ENCODE measurements at regions not wholly inside any gene's neighbourhood (a gene's known extent, or its start where the extent isn't known, plus 50 kb on each side); places are given as distances from the start of the nearest gene placed in this dataset.

DNA sequence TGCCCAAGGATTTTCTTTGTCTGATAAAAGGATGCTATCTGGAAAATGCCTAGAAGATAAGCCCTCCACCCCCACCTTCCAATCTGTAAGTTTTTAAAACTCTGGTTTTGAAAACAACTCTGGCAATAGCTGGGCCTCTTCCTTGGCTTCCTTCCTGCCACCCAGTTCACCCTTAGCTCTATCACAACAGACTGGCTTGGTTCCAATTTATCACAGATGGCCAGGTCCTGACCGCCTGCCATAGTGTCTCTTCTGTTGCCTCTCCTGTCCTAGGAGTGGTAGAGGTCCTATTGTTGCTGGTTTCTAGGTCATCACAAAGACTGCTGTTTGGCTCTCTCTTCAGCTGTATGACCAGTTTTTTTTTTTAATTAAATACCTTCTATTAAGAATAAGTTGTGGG, 1727.9 kb upstream of the SLC39A10 start:
- TF ChIP-seq POLR2A (IDR thresholded peaks at IDR 0.05) (no peak), POLR2AphosphoS5 (IDR thresholded peaks at IDR 0.05) (no peak)
- TF ChIP-seq, protein P1, sequence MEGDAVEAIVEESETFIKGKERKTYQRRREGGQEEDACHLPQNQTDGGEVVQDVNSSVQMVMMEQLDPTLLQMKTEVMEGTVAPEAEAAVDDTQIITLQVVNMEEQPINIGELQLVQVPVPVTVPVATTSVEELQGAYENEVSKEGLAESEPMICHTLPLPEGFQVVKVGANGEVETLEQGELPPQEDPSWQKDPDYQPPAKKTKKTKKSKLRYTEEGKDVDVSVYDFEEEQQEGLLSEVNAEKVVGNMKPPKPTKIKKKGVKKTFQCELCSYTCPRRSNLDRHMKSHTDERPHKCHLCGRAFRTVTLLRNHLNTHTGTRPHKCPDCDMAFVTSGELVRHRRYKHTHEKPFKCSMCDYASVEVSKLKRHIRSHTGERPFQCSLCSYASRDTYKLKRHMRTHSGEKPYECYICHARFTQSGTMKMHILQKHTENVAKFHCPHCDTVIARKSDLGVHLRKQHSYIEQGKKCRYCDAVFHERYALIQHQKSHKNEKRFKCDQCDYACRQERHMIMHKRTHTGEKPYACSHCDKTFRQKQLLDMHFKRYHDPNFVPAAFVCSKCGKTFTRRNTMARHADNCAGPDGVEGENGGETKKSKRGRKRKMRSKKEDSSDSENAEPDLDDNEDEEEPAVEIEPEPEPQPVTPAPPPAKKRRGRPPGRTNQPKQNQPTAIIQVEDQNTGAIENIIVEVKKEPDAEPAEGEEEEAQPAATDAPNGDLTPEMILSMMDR (IDR thresholded peaks at IDR 0.05): no peak
- intact Hi-C loops (cut with DNase I; ENCODE audit: low total_unique reads): no loop called here
- no peaks in the 10 kb centered on the region for H3K27me3 ChIP-seq
- DNase-seq (ENCODE audit: low spot score in 2 of 2): no peak
- no peaks in the 10 kb centered on the region for H3K36me3 ChIP-seq
- no peaks in the 10 kb centered on the region for H3K4me1 ChIP-seq
- no peak overlapping the region for H3K4me3 ChIP-seq
- no peaks in the 10 kb centered on the region for H3K9me3 ChIP-seq
- no peak overlapping the region for H3K27ac ChIP-seq

DNA sequence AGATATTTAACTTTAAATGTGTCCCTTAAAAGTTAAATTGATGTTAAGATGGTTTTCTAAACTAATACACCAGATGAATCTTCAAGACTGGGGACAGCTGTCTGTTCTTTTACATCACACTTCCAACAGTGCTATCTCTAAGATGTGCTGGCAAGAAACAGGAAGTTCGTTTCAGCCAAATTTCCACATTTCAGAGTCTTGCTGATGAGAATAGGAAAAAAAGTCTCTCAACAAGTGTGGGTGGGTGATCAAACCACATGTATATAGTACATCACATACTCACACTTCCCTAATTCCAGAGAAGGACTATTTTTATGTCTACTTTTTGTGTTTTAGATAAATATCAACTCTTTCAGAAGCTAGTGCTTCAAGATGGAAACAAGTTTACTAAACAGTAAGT, 1712.8 kb upstream of the TMEFF2 start:
- TF ChIP-seq, protein P1 (IDR thresholded peaks at IDR 0.05): no peak
- no peak for TF ChIP-seq POLR2AphosphoS5 (IDR thresholded peaks at IDR 0.05)
- Histone ChIP-seq H3K36me3 (no peaks in the 10 kb centered on the region), H3K27me3 (no peaks in the 10 kb centered on the region), H3K27ac (no peak overlapping the region), H3K9me3 (no peaks in the 10 kb centered on the region), H3K4me1 (no peaks in the 10 kb centered on the region), H3K4me3 (no peak overlapping the region)
- intact Hi-C loops (cut with DNase I; ENCODE audit: low total_unique reads): no loop called here
- no peak for DNase-seq (ENCODE audit: low spot score in 2 of 2)

DNA sequence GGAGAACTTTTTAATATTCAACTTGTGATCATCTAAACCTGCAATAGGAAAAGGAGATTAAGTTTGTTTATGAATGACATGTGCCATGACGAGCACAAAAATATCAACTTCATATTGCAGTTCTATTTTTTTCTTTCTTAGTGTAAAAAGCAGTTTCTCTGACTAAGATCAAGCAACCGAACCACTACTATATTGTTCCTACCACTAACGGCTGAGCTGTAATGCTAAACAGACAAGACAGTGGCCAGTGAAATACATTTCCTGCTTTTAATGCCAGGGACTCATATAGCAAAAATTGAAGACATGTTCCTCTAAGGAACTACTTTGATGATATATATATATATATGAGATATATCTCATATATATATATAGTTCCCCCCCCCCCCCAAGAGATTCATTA, 1705.6 kb upstream of the TMEFF2 start:
- Histone ChIP-seq H3K4me3 (no peak overlapping the region), H3K36me3 (no peaks in the 10 kb centered on the region), H3K27ac (no peak overlapping the region), H3K4me1 (no peaks in the 10 kb centered on the region), H3K9me3 (no peaks in the 10 kb centered on the region), H3K27me3 (no peaks in the 10 kb centered on the region)
- TF ChIP-seq POLR2AphosphoS5 (IDR thresholded peaks at IDR 0.05) (no peak), POLR2A (IDR thresholded peaks at IDR 0.05) (no peak)
- TF ChIP-seq, protein P1 (IDR thresholded peaks at IDR 0.05): no peak
- intact Hi-C loops (cut with DNase I; ENCODE audit: low total_unique reads): no loop called here
- no peak for DNase-seq (ENCODE audit: low spot score in 2 of 2)

DNA sequence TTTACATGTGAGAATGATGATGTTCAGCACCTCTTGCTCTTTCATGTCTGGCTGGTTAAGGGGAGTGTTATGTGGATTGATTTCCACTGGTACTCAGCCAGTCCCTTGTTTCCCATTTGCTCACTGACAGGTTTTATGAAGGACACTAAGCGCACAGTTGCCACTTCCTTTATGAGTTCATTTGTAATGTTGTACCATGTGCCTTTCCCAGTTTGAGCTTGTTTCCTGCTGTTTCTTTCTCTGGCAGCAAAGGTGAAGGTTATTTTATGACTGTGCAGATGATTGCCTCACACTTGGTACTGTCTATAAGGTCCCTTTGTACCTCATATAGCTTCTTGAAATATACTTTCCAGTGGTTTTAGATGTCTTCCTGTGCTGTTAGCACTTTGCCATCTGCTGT, 1700.5 kb upstream of the TMEFF2 start:
- intact Hi-C loops (cut with DNase I; ENCODE audit: low total_unique reads): no loop called here

DNA sequence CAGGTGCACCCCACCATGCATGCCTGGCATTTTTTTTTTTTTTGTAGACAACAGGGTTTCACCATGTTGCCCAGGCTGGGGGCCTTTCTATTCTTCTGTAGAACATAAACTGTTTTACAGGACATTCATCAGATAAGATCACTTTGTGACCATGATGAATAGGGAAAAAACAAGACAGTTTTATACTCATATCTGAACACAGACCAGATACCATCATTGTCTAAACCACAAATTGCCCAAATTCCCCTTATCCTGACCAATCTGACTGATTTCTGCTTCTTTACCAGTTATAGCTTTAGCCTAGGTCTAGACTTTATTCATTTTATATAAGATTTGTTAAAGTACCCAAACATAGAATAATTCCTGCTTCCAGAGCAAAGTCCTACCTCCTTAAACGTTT, 1699.3 kb upstream of the TMEFF2 start:
- DNase-seq (ENCODE audit: low spot score in 2 of 2): no peak
- TF ChIP-seq, protein P1 (IDR thresholded peaks at IDR 0.05): no peak
- TF ChIP-seq POLR2AphosphoS5 (IDR thresholded peaks at IDR 0.05): no peak
- no peak for TF ChIP-seq POLR2A (IDR thresholded peaks at IDR 0.05)
- H3K4me3 ChIP-seq: no peak overlapping the region
- H3K9me3 ChIP-seq: no peaks in the 10 kb centered on the region
- no peaks in the 10 kb centered on the region for H3K4me1 ChIP-seq
- H3K27me3 ChIP-seq: no peaks in the 10 kb centered on the region
- H3K27ac ChIP-seq: no peak overlapping the region
- no peaks in the 10 kb centered on the region for H3K36me3 ChIP-seq
- intact Hi-C loops (cut with DNase I; ENCODE audit: low total_unique reads): no loop called here

More for the DNA sequence above, 1700.5 kb upstream of the TMEFF2 start:
- Histone ChIP-seq H3K27me3 (no peaks in the 10 kb centered on the region), H3K4me3 (no peak overlapping the region), H3K9me3 (no peaks in the 10 kb centered on the region), H3K4me1 (no peaks in the 10 kb centered on the region), H3K36me3 (no peaks in the 10 kb centered on the region), H3K27ac (no peak overlapping the region)
- TF ChIP-seq POLR2AphosphoS5 (IDR thresholded peaks at IDR 0.05) (no peak), POLR2A (IDR thresholded peaks at IDR 0.05) (no peak)
- TF ChIP-seq, protein P1 (IDR thresholded peaks at IDR 0.05): no peak
- DNase-seq (ENCODE audit: low spot score in 2 of 2): no peak

Measured in breast epithelium (tissue), 4 donors.